LNCAP (cell line): ENCODE measurements at regions not wholly inside any gene's neighbourhood (a gene's known extent, or its start where the extent isn't known, plus 50 kb on each side); places are given as distances from the start of the nearest gene placed in this dataset.

ENCODE experiments used
- CTCF ChIP-seq: fragments of 450-650 bp; IDR thresholded peaks from 2 replicates; pipeline ENCODE4 v1.5.1; 2017; ENCODE audit warnings: mild to moderate bottlenecking

GRCh38 chr10:3516234-3516922, 268.6 kb downstream of the KLF6 start:
- TF ChIP-seq CTCF = no peak

DNA sequence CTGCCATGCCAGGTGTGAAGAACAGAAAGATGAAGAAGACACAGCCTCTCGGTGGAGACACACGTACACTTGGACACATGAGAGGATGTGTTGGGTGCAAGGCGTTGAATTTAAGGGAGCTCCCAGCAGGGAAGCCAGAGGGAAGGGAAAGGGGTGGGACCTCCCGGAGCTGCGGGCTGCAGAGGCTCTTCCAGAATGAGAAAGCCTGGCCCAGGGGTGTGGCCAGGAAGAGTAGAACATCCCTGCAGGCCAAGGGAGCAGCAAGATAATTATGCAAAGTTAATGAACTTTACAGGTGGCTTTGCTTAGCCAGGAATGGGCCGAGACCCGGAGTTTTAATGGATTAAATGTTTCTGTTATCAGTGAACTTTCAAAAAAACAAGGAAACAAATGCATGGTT, 270.3 kb downstream of the KLF6 start:
- no peak for TF ChIP-seq CTCF

DNA sequence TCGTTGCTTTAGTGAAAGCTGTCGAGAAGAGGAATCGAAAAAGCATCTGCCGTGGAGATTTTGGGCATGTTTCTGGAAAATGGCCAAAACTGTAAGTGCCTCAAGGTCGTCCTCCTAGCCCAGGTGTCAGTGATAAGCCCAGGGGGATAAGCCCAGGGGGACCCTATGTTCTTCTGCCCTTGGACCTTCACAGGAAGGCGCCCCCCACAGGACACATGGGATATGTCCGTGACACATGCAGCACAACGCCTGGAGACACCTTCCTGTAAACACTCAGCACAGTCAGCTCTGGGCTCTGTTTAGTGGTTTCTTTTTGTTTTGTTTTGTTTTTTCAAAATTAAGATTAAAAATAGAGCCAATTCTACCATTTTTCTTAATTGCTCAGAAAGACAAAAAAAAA, 272.7 kb downstream of the KLF6 start:
- no peak; the same call in 1 of the 2 replicates for TF ChIP-seq CTCF

DNA sequence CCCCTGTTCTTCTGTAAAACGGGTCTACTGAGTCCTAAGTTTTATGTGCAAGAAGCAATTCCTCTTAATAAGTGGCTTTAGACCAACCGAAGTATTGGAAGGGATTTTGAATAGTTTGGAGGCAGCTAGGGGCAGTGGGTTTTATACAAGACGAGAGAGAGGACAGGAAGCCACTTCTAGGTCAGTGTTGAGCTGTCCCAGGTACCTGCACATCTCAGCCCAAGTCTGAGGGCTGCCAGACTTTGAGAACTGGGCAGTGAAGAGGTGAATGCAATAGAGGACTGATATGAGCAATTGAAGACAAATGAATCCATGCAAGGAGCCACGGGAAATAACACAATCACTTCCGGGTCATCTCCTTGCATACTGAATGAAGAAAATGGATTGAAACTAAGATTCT, 273.5 kb downstream of the KLF6 start:
- TF ChIP-seq CTCF = no peak

DNA sequence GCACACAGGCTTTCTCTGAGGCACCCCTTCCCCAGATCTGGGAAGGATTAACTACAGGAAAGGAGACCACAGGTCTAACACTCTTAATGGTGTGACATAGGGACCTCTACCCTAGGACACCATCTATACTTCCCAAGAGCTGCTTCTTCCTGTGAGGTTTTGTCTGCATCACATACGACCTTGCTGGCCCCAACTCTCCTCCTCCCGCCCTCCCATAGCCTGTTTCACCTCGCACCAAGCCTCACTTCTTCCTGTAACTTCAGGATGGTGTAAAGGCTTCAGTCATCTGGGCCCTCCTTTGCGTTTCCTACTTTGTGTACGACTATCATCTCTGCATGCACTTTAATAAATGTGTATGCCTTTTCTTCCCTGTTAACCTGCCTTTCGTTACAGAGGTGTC, 274.3 kb downstream of the KLF6 start:
- TF ChIP-seq CTCF = no peak

GRCh38 chr10:3509355-3509754, 275.7 kb downstream of the KLF6 start:
- no peak for TF ChIP-seq CTCF

GRCh38 chr10:3503299-3503698, 281.7 kb downstream of the KLF6 start:
- no peak for TF ChIP-seq CTCF

- TF ChIP-seq CTCF = no peak
Measured at GRCh38 chr10:3502673-3503072, 282.3 kb downstream of the KLF6 start.
